Activated gamma-delta T cell (primary cell): ENCODE measurements at regions not wholly inside any gene's neighbourhood (a gene's known extent, or its start where the extent isn't known, plus 50 kb on each side); places are given as distances from the start of the nearest gene placed in this dataset.
"Not testable (repeated sequence)": the region's sequence is repeated elsewhere in the genome, so short reads cannot be mapped to it uniquely, and the experiment has no call there.

Experiments used
- DNase-seq: peaks from one replicate; lab custom pipeline; 2025; lab: John Stamatoyannopoulos, UW

GRCh38 chr16:29108625-29109169 lies 123.8 kb downstream of the LAT start:
- DNase-seq: not testable (repeated sequence)

DNA sequence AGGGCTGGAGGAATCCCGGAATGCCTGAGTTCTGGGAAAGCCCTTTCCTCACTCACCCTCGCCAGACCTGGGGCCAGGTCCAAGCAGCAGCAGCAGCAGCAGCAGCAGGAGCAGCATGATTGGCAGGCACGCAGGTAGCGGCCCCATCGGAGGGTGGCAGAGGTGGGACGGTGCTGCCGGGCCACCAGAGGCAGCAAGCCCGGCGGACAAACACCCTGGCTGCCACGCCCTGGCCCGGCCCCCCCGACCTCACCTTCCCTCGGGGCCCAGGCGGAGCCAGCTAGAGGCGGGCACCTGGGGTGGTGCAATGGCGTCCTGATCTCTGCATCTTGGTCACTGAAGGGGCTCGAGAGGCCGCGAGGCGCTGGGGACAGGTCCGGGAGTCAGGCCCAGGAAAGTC lies 122.4 kb downstream of the LAT start:
- no peak for DNase-seq

DNA sequence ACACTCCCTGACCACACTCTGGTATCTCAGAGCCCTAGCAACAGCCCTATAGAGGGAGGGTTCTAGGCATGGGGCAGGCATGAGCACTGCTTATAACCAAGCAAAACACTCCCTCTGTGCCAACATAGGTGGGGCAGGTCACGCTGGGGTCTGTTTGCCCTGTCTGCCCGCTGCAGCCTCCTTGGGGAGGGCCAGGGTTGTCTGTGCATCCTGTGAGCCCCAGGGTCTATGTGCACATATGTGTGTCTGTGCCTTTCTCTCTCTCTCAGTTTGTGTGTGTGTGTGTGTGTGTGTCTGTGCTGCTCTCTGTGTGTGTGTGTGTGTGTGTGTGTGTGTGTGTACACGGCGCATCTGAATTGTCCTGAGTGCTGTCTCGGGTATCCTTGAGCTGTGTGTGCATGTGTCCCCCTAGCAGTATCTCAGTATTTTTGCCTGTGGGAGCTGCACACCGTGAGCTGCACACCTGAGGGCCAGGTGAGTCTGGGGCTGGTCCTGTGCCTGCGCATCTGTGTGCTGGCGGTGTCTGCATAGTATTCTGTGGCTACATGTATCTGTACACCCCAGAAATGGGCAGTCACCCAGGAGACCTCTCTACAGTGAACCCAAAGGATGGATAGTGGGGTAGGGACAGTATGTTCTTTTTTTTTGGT lies 121.5 kb downstream of the LAT start:
- DNase-seq: not testable (repeated sequence)

GRCh38 chr16:29104600-29104999 lies 119.7 kb downstream of the LAT start:
- DNase-seq: not testable (repeated sequence)

DNA sequence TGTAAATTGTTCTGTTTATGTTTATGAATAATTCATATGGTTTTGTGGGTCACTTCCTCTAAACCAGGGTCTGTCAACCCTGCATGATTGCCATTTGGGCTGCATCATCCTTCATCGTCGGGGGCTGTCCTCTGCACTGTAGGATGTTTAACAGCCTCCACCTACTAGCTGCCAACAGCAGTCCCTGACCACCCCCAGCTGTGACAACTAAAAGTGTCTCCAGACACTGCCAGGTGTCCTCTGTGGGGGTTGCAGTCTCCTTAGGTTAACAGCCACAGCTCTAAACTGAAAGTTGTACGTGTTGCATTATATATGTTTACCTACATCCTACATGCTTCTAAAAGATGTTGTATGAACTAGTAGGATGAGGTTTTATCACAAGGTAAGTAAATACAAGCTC lies 113.1 kb downstream of the LAT start:
- not testable (repeated sequence) for DNase-seq

DNA sequence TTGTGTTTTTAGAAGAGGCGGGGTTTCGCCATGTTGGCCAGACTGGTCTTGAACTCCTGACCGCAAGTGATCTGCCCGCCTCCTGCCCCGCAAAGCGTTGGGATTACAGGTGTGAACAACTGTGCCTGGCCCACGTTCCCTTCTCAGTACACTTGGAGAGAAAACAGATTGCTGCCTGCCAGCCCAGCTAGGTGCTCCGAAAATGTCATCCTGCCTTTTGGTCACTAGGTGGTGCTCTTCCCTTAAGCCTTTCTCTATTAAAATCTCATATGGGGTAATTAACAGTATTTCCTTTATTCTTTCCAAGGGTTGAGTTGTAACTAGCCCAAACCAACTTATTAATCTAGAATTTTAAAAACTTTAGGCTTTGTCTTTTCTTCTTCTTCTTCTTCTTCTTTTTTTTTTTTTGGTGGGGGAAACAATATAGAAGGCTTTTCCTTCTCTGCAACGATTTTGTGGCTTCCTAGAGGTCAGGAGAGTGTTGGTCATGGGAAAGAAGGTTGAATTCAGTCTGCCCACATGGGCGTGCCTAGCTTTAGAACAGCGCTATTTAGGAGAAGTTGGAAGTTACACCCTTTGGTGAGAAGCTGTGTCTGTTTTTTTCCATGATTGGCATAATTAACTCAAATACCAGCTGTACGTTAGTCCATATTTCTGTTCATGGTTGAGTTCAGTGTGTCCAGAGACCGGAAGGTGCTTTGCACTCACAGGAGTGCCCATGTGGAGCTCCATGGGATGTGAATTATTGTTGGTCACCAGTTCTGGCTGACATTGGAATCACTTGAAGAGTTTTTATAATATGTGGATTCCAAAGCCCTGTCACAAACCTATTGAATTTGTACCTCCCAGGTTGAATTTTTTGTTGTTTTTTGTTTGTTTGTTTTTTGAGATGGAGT lies 110.1 kb downstream of the LAT start:
- DNase-seq: not testable (repeated sequence)

DNA sequence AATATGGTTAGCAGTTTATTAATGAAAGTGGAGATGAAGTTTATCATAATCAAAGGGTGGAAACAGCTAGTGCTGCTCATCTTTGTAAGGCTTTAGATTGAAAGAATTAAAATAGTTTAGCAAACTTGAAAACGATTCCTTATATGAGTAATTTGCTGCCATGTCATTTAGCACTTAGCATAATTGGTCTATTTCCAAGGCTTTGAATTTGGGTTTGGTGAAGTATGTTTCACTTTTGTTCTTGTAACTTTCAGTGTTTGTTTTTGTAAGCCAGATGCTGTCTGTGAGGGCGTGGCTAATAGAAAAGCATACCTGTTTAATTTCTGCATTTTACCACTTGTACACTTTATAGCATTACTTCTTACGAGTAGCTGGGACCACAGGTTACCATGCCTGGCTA lies 109.5 kb downstream of the LAT start:
- DNase-seq: not testable (repeated sequence)

- not testable (repeated sequence) for DNase-seq
Measured at GRCh38 chr16:29089679-29090078, 104.8 kb downstream of the LAT start.

GRCh38 chr16:29087673-29088072 lies 102.8 kb downstream of the LAT start:
- not testable (repeated sequence) for DNase-seq

DNA sequence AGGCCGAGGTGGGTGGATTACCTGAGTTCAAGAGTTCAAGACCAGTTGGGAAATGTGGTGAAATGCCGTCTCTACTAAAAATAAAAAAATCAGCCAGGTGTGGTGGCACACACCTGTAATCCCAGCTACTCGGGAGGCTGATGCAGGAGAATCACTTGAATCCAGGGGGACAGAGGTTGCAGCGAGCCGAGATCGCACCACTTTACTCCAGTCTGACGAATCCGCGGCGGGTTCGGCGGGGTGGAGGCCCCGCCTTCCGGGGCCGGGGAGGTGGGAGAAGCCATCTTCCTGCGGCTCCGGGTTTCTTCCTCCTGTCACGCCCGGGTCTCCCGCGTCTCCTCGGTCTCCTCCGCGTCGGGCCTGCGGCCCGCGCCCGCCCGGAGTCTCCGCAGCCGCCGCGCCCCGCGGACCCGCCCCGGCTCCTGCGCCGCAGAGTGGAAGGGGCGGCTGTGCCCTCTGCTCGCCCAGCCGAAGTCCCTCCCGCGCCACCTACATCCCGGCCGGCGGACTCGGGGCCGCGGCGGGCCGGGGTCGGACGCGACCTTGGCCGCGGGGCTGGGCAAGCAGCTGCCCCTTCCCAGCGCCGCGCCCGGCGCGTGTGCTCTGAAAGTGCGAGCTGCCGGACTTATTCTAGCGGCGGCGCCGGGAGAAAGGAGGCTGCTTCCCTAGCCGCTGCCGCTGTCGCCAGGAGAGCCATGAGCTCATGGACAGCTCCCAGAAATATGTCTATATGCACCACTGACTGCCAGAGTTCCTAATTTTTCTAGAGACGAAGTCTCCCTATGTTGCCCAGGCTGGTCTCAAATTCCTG lies 97.2 kb downstream of the LAT start:
- DNase-seq: peak; percentile 32

DNA sequence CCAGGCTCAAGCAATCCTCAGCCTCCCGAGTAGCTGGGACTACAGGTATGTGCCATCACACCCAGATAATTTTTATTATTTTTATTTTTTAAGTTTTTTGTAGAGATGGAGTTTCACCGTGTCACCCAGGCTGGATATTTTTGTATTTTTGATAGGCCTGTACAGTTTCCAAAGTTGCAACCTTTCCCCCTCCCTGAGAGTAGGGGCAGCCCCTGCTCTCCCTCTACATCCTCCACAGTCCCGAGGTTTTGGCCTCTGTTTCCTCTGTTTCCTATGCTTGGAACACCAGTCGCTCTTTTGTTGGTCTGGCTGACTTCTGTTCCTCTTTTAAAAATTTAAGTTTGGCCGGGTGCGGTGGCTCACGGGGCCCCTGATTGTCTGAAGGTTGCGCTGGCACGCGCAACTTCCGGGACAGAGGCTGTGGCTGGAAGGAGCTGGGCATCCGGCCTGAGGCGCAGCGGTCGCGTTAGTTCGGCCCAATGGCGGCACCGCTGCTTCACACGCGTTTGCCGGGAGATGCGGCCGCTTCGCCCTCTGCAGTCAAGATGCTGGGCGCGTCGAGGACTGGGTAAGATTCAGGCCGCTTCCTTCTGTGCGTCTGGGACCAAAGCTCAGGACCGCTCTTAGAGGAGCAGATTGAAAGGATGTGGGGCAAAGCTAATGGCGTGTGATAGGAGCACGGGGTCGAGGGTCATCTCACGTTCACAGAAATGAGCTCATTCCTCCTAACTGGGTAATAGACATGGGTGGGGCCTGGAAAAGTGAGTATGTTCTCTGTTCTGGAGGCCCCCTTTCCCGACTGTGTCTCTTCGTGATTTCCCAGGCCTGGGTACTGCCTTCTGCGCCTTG lies 89.9 kb downstream of the LAT start:
- DNase-seq: not testable (repeated sequence)

DNA sequence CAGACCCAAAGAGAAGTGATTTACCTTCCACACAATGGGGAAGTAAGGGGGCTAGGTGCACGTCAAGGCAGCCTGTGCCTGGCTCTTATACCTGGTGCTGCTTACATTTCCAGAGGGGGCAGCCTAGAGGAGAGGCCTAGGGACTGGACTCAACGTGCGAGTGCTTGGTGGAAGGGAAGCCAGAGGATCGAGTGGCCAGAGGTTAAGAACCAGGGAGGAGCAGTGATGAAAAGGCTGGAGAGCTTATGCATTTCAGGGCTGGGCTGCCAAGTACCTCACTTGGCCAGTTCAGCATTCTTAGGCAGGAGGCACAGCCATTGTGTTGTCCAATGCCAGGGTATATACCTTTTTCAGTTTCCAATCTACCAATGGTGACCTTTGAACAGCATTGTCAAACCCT lies 77.4 kb downstream of the LAT start:
- not testable (repeated sequence) for DNase-seq

DNA sequence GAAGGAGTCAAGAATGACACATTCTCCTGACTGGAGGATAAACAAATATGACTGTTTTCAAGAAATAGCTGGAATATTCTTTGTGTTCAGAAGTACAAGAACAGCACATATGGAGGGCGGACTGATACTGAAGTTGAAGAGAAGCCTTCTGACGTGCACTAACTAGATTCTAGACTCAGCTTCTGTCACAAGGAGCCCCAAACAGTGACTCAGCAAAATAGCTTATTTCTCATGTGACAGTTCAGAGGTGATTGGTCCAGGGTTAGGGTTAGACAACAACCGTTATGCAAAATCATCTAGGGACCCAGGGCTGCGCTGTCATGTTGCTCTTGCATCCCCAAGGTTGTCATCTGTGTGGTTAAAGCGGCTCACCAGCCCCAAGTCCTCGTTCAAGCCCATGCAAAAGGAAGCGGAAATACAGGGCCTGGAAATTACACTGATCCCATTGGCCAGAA lies 76.6 kb downstream of the LAT start:
- DNase-seq: not testable (repeated sequence)

DNA sequence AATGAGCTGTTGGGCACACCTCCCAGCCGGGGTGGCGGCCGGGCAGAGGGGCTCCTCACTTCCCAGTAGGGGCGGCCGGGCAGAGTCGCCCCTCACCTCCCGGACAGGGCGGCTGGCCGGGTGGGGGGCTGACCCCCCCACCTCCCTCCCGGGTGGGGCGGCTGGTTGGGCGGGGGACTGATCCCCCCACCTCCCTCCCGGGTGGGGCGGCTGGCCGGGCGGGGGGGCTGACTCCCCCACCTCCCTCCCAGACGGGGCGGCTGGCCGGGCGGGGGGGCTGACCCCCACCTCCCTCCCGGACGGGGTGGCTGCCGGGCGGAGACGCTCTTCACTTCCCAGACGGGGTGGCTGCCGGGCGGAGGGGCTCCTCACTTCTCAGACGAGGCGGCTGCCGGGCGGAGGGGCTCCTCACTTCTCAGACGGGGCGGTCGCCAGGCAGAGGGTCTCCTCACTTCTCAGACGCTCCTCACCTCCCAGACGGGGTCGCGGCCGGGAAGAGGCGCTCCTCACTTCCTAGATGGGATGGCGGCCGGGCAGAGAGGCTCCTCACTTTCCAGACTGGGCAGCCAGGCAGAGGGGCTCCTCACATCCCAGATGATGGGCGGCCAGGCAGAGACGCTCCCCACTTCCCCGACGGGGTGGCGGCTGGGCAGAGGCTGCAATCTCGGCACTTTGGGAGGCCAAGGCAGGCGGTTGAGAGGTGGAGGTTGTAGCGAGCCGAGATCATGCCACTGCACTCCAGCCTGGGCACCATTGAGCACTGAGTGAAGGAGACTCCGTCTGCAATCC lies 75.4 kb downstream of the LAT start:
- DNase-seq: not testable (repeated sequence)

DNA sequence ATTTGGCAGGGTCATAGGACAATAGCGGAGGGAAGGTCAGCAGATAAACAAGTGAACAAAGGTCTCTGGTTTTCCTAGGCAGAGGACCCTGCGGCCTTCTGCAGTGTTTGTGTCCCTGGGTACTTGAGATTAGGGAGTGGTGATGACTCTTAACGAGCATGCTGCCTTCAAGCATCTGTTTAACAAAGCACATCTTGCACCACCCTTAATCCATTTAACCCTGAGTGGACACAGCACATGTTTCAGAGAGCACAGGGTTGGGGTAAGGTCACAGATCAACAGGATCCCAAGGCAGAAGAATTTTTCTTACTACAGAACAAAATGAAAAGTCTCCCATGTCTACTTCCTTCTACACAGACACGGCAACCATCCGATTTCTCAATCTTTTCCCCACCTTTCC lies 74.7 kb downstream of the LAT start:
- not testable (repeated sequence) for DNase-seq
